GM19395 (cell line): ENCODE measurements at regions not wholly inside any gene's neighbourhood (a gene's known extent, or its start where the extent isn't known, plus 50 kb on each side); places are given as distances from the start of the nearest gene placed in this dataset.
"Not testable (repeated sequence)": the region's sequence is repeated elsewhere in the genome, so short reads cannot be mapped to it uniquely, and the experiment has no call there.

Experiments used
- ATAC-seq: cut with Tn5 transposase; IDR thresholded peaks from one replicate; pipeline ENCODE4 v1.9.1; 2021; ENCODE audit warnings: mild to moderate bottlenecking, moderate library complexity; ENCODE audit not compliant: unreplicated experiment

- no peak for ATAC-seq
Measured at GRCh38 chr2:77831898-77832297, 309.7 kb upstream of the LRRTM4 start.

- ATAC-seq: no peak
Measured at GRCh38 chr2:77834360-77835002, 312.3 kb upstream of the LRRTM4 start.

- ATAC-seq: no peak
Measured at GRCh38 chr2:77838441-77838840, 316.3 kb upstream of the LRRTM4 start.

GRCh38 chr2:77839102-77839501 is 316.9 kb upstream of the LRRTM4 start:
- ATAC-seq: no peak

GRCh38 chr2:77862120-77862519 is 339.9 kb upstream of the LRRTM4 start:
- ATAC-seq: no peak

- no peak for ATAC-seq
Measured at GRCh38 chr2:77864426-77864825, 342.2 kb upstream of the LRRTM4 start.

- no peak for ATAC-seq
Measured at GRCh38 chr2:77866661-77867060, 344.5 kb upstream of the LRRTM4 start.

GRCh38 chr2:77867146-77867545 is 345.0 kb upstream of the LRRTM4 start:
- ATAC-seq: no peak

- ATAC-seq: no peak
Measured at GRCh38 chr2:77873506-77873905, 351.3 kb upstream of the LRRTM4 start.

GRCh38 chr2:77900211-77900610 is 378.0 kb upstream of the LRRTM4 start:
- not testable (repeated sequence) for ATAC-seq

- ATAC-seq: no peak
Measured at GRCh38 chr2:77910136-77910535, 388.0 kb upstream of the LRRTM4 start.

GRCh38 chr2:77920838-77921366 is 398.7 kb upstream of the LRRTM4 start:
- ATAC-seq: no peak

- no peak for ATAC-seq
Measured at GRCh38 chr2:77922567-77922966, 400.4 kb upstream of the LRRTM4 start.

- ATAC-seq: no peak
Measured at GRCh38 chr2:77937366-77937765, 415.2 kb upstream of the LRRTM4 start.

GRCh38 chr2:77938462-77938861 is 416.3 kb upstream of the LRRTM4 start:
- no peak for ATAC-seq

- ATAC-seq: no peak
Measured at GRCh38 chr2:77939370-77939769, 417.2 kb upstream of the LRRTM4 start.

GRCh38 chr2:77939801-77940200 is 417.6 kb upstream of the LRRTM4 start:
- ATAC-seq: no peak

GRCh38 chr2:77954931-77955330 is 432.8 kb upstream of the LRRTM4 start:
- no peak for ATAC-seq

GRCh38 chr2:77962943-77963342 is 440.8 kb upstream of the LRRTM4 start:
- ATAC-seq: no peak

- ATAC-seq: no peak
Measured at GRCh38 chr2:77977471-77978063, 455.4 kb upstream of the LRRTM4 start.

GRCh38 chr2:77995161-77995560 is 473.0 kb upstream of the LRRTM4 start:
- ATAC-seq: no peak

GRCh38 chr2:77999376-77999775 is 477.2 kb upstream of the LRRTM4 start:
- no peak for ATAC-seq

GRCh38 chr2:78009289-78009688 is 487.1 kb upstream of the LRRTM4 start:
- ATAC-seq: no peak
